Heart right ventricle (tissue), 16 donors: ENCODE measurements at regions not wholly inside any gene's neighbourhood (a gene's known extent, or its start where the extent isn't known, plus 50 kb on each side); places are given as distances from the start of the nearest gene placed in this dataset.

Experiments used
- ATAC-seq, 8 donors: fragments of 200-7000 bp; cut with Tn5 transposase; one replicate each; pipeline ENCODE4 v1.9.1; 2020; ENCODE audit warnings: mild to moderate bottlenecking in 8 of 8, moderate library complexity in 8 of 8, moderate number of reproducible peaks in 1 of 8
- DNase-seq, 2 donors: peaks; one replicate each; pipeline ENCODE4 v3.0.0-alpha.2; 2020
- H3K27ac ChIP-seq, 10 donors: fragments of 200-600 bp; sonication (generic) in 2 of 10; one replicate each; pipeline versions ENCODE4 v1.5.0 to v1.8.0; 2020 to 2022; ENCODE audit warnings: mild to moderate bottlenecking in 3 of 10
- H3K27me3 ChIP-seq, 7 donors: fragments of 200-600 bp; one replicate each; pipeline ENCODE4 v1.8.0; 2021 to 2022; ENCODE audit warnings: mild to moderate bottlenecking in 2 of 7
- H3K36me3 ChIP-seq, 9 donors: fragments of 200-600 bp; sonication (generic) in 1 of 9; one replicate each; pipeline versions ENCODE4 v1.5.0 to v1.8.0; 2020 to 2022; ENCODE audit warnings: mild to moderate bottlenecking in 2 of 9
- H3K4me1 ChIP-seq, 9 donors: fragments of 200-600 bp; sonication (generic) in 1 of 9; one replicate each; pipeline versions ENCODE4 v1.5.0 to v1.8.0; 2020 to 2022; ENCODE audit warnings: mild to moderate bottlenecking in 4 of 9
- H3K4me3 ChIP-seq, 10 donors: fragments of 200-600 bp; sonication (generic) in 2 of 10; one replicate each; pipeline versions ENCODE4 v1.5.0 to v1.8.0; 2020 to 2022; ENCODE audit warnings: mild to moderate bottlenecking in 7 of 10, moderate library complexity in 2 of 10
- H3K9me3 ChIP-seq, 11 donors: fragments of 200-600 bp in 10 of 11; sonication (generic) in 2 of 11; one replicate each; pipeline versions ENCODE4 v1.5.0 to v1.8.0; 2013 to 2022; ENCODE audit warnings: mild to moderate bottlenecking in 2 of 11, control low read depth in 1 of 11, moderate library complexity in 1 of 11
- WGBS, 2 donors: extraction: QIAGEN DNeasy Blood & Tissue Kit; methylation state at CpG; one replicate each; pipeline ENCODE4 v1.1.7; 2013; ENCODE audit warnings: inconsistent platforms in 1 of 2; 5-methylcytosine and 5-hydroxymethylcytosine counted together
- intact Hi-C, 10 donors: fragments of 100-400 bp; cut with DNase I; formaldehyde crosslinking; loops; one replicate each; pipeline versions ENCODE4 v1.11.1 to v1.14.2; 2022
- TF ChIP-seq, protein P1 (sequence below), 9 donors: fragments of 200-600 bp; sonication (generic) in 2 of 9; IDR thresholded peaks; one replicate each; pipeline versions ENCODE4 v1.5.0 to v1.8.0; 2021 to 2022; ENCODE audit warnings: antibody characterized with exemption in 9 of 9, mild to moderate bottlenecking in 5 of 9, moderate library complexity in 1 of 9
- donor health status: Arrhythmogenic right ventricular cardiomyopathy.
- donor health status: ischemic (EF 13 %, LVEDD 7.1; RV severe dilation, severe dysfunction).
- donor health status: healthy with polysubstance abuse.
- donor health status: DM: no; HTN: yes; CAD: no.
- donor health status: DM: no; HTN: no; CAD: no.
- donor health status: ischemic (EF 25% LVEDD 6.9; RV normal size, moderate dysfunction).
- donor health status: ischemic (EF 25% LVEDD 5.7; RV mildly dilated, moderate dysfunction).
- donor health status: healthy.
- donor health status: DM: yes; HTN: yes; CAD: no.
- donor health status: Ischemic cardiomyopathy.
- donor health status: ischemic (EF 35%, LVEDD 5.7; RV mildly dilated, moderate dysfunction).
- donor health status: nonischemic (EF 11% LVEDD 7.7; RV severe dilation, severe dysfunction).
- donor health status: DM: yes; HTN: yes; CAD: no.
- donor health status: PGD.
- donor health status: ischemic (EF 29% LVEDD 5.4; RV normal size, mild dysfunction).
- donor health status: nonischemic (EF 23%, LVEDD 6.1; RV moderate dilation, normal function).

GRCh38 chrY:8479141-8479540 lies 858.1 kb upstream of the TSPY4 start:
- DNase-seq (no peak), ATAC-seq (no peak)
- TF ChIP-seq, protein P1, sequence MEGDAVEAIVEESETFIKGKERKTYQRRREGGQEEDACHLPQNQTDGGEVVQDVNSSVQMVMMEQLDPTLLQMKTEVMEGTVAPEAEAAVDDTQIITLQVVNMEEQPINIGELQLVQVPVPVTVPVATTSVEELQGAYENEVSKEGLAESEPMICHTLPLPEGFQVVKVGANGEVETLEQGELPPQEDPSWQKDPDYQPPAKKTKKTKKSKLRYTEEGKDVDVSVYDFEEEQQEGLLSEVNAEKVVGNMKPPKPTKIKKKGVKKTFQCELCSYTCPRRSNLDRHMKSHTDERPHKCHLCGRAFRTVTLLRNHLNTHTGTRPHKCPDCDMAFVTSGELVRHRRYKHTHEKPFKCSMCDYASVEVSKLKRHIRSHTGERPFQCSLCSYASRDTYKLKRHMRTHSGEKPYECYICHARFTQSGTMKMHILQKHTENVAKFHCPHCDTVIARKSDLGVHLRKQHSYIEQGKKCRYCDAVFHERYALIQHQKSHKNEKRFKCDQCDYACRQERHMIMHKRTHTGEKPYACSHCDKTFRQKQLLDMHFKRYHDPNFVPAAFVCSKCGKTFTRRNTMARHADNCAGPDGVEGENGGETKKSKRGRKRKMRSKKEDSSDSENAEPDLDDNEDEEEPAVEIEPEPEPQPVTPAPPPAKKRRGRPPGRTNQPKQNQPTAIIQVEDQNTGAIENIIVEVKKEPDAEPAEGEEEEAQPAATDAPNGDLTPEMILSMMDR (IDR thresholded peaks at IDR 0.05) = no peak
- H3K36me3 ChIP-seq = no peaks in the 10 kb centered on the region
- H3K9me3 ChIP-seq = no peaks in the 10 kb centered on the region
- no peaks in the 10 kb centered on the region for H3K27me3 ChIP-seq
- intact Hi-C loops = no loop called here
- H3K27ac ChIP-seq = no peak overlapping the region
- H3K4me3 ChIP-seq = no peak overlapping the region
- H3K4me1 ChIP-seq = no peaks in the 10 kb centered on the region

GRCh38 chrY:8488955-8489354 lies 848.3 kb upstream of the TSPY4 start:
- H3K27me3 ChIP-seq = no peaks in the 10 kb centered on the region
- no peak overlapping the region for H3K4me3 ChIP-seq
- intact Hi-C loops = no loop called here
- peaks cover 0 to 6% (median 0%) of the 10 kb centered on the region in 11 donors for H3K9me3 ChIP-seq
- no peaks in the 10 kb centered on the region for H3K36me3 ChIP-seq
- ATAC-seq (no peak), DNase-seq (no peak)
- H3K4me1 ChIP-seq = no peaks in the 10 kb centered on the region
- 28 to 46% methylated on average over 1 of the region's 1 CpG for WGBS, 2 donors
- TF ChIP-seq, protein P1 (IDR thresholded peaks at IDR 0.05) = no peak
- H3K27ac ChIP-seq = no peak overlapping the region

- Histone ChIP-seq H3K4me1 (no peaks in the 10 kb centered on the region), H3K27me3 (no peaks in the 10 kb centered on the region), H3K36me3 (no peaks in the 10 kb centered on the region), H3K9me3 (peaks cover 0 to 6% (median 0%) of the 10 kb centered on the region in 11 donors), H3K27ac (no peak overlapping the region), H3K4me3 (no peak overlapping the region)
- WGBS, 2 donors = 69% methylated on average over 4 of the region's 4 CpGs
- DNase-seq = no peak
- TF ChIP-seq, protein P1 (IDR thresholded peaks at IDR 0.05) = no peak
- intact Hi-C loops = no loop called here
- ATAC-seq = no peak
Observed at GRCh38 chrY:8489880-8490630, 847.2 kb upstream of the TSPY4 start.

DNA sequence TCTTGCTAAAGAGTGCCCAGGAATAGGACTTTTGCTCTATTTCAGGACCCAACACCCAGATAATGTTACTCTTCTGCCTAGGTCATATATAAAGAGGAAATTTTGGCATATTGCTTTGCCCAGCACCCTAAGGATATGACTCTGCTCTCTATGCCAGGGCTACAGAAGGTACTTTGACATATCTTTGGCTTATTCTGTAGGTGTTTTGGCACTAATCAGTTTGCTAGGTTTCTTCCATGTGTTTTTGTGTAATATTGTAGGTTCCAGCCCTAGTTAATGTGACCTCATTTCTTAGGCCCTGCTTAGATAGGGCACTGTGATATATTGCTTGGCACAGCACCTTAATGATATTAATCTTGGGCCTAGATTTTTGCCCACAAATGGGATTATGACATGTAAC lies 842.9 kb upstream of the TSPY4 start:
- Histone ChIP-seq H3K4me3 (no peak overlapping the region), H3K4me1 (no peaks in the 10 kb centered on the region), H3K9me3 (no peaks in the 10 kb centered on the region), H3K27ac (no peak overlapping the region), H3K36me3 (no peaks in the 10 kb centered on the region), H3K27me3 (no peaks in the 10 kb centered on the region)
- TF ChIP-seq, protein P1 (IDR thresholded peaks at IDR 0.05) = no peak
- DNase-seq (no peak), ATAC-seq (no peak)
- intact Hi-C loops = no loop called here
